Gastroesophageal sphincter (tissue), 3 donors: ENCODE measurements at regions not wholly inside any gene's neighbourhood (a gene's known extent, or its start where the extent isn't known, plus 50 kb on each side); places are given as distances from the start of the nearest gene placed in this dataset.

Experiments used
- CTCF ChIP-seq, 4 experiments: fragments of 200-600 bp in 2 of 4; fragments of 450-650 bp in 2 of 4; sonication (generic) in 1 of 4; IDR thresholded peaks; one replicate each; pipeline ENCODE4 v1.5.1; 2017 to 2019; ENCODE audit warnings: antibody characterized with exemption in 4 of 4, mild to moderate bottlenecking in 2 of 4, moderate library complexity in 2 of 4
- POLR2A ChIP-seq, 2 donors: fragments of 450-650 bp; IDR thresholded peaks; one replicate each; pipeline ENCODE4 v1.6.1; 2017; ENCODE audit warnings: antibody characterized with exemption in 2 of 2, mild to moderate bottlenecking in 2 of 2, moderate library complexity in 1 of 2

GRCh38 chr14:61106959-61107641 lies 126.1 kb downstream of the SLC38A6 start:
- peak in 1 of 4 experiments; percentile 16 for TF ChIP-seq CTCF (IDR thresholded peaks at IDR 0.05)
- TF ChIP-seq POLR2A (IDR thresholded peaks at IDR 0.05), result no peak
